Osteocyte (in vitro differentiated cells): ENCODE measurements at regions not wholly inside any gene's neighbourhood (a gene's known extent, or its start where the extent isn't known, plus 50 kb on each side); places are given as distances from the start of the nearest gene placed in this dataset.

Experiments used
- DNase-seq: peaks from one replicate; pipeline ENCODE4 v3.0.0; 2021; ENCODE audit warnings: mixed read lengths; ENCODE audit not compliant: unreplicated experiment; ENCODE audit errors: extremely low spot score
- H3K27ac Mint-ChIP-seq: one replicate; pipeline ENCODE4 v1.8.0; 2021; ENCODE audit warnings: mild to moderate bottlenecking, mixed read lengths; ENCODE audit not compliant: unreplicated experiment
- H3K27me3 Mint-ChIP-seq: one replicate; pipeline ENCODE4 v1.8.0; 2021; ENCODE audit warnings: mixed read lengths; ENCODE audit not compliant: unreplicated experiment
- H3K36me3 Mint-ChIP-seq: one replicate; pipeline ENCODE4 v1.8.0; 2021; ENCODE audit warnings: mixed read lengths; ENCODE audit not compliant: unreplicated experiment
- H3K4me1 Mint-ChIP-seq: one replicate; pipeline ENCODE4 v1.8.0; 2021; ENCODE audit warnings: mixed read lengths; ENCODE audit not compliant: unreplicated experiment
- H3K4me3 Mint-ChIP-seq: one replicate; pipeline ENCODE4 v1.8.0; 2021; ENCODE audit warnings: mild to moderate bottlenecking, moderate library complexity, mixed read lengths; ENCODE audit not compliant: unreplicated experiment
- H3K9me3 Mint-ChIP-seq: one replicate; pipeline ENCODE4 v1.8.0; 2021; ENCODE audit warnings: mixed read lengths; ENCODE audit not compliant: unreplicated experiment
- CTCF ChIP-seq: fragments of 200-600 bp; sonication (generic); IDR thresholded peaks from 2 replicates; pipeline ENCODE4 v1.5.0; 2021; ENCODE audit warnings: antibody characterized with exemption, mild to moderate bottlenecking, moderate library complexity

- no peak for DNase-seq
- Mint-ChIP-seq H3K4me3 (no peak overlapping the region), H3K36me3 (no peaks in the 10 kb centered on the region), H3K27ac (no peak overlapping the region), H3K4me1 (no peaks in the 10 kb centered on the region), H3K27me3 (peaks cover 4% of the 10 kb centered on the region), H3K9me3 (no peaks in the 10 kb centered on the region)
- no peak for TF ChIP-seq CTCF
Observed at GRCh38 chr10:84891631-84892030, 563.2 kb downstream of the CCSER2 start.

- H3K27ac Mint-ChIP-seq = no peak overlapping the region
- no peaks in the 10 kb centered on the region for H3K36me3 Mint-ChIP-seq
- no peaks in the 10 kb centered on the region for H3K4me1 Mint-ChIP-seq
Observed at GRCh38 chr10:84895541-84895940, 567.2 kb downstream of the CCSER2 start.

GRCh38 chr10:84896909-84897308 lies 568.5 kb downstream of the CCSER2 start:
- TF ChIP-seq CTCF = no peak
- no peaks in the 10 kb centered on the region for H3K9me3 Mint-ChIP-seq
- H3K27me3 Mint-ChIP-seq = peaks cover 4% of the 10 kb centered on the region
- no peak overlapping the region for H3K4me3 Mint-ChIP-seq
- H3K4me1 Mint-ChIP-seq = no peaks in the 10 kb centered on the region
- H3K36me3 Mint-ChIP-seq = no peaks in the 10 kb centered on the region
- H3K27ac Mint-ChIP-seq = no peak overlapping the region
- no peak for DNase-seq

More at GRCh38 chr10:84895541-84895940, 567.2 kb downstream of the CCSER2 start:
- H3K4me3 Mint-ChIP-seq = no peak overlapping the region
- TF ChIP-seq CTCF = no peak
- H3K27me3 Mint-ChIP-seq = peaks cover 4% of the 10 kb centered on the region
- DNase-seq = no peak
- no peaks in the 10 kb centered on the region for H3K9me3 Mint-ChIP-seq

GRCh38 chr10:84899268-84899667 lies 570.9 kb downstream of the CCSER2 start:
- H3K27ac Mint-ChIP-seq = no peak overlapping the region
- no peaks in the 10 kb centered on the region for H3K36me3 Mint-ChIP-seq
- no peaks in the 10 kb centered on the region for H3K9me3 Mint-ChIP-seq
- H3K27me3 Mint-ChIP-seq = peaks cover 4% of the 10 kb centered on the region
- TF ChIP-seq CTCF = no peak
- H3K4me1 Mint-ChIP-seq = no peaks in the 10 kb centered on the region
- no peak for DNase-seq
- no peak overlapping the region for H3K4me3 Mint-ChIP-seq

- Mint-ChIP-seq H3K4me3 (no peak overlapping the region), H3K36me3 (no peaks in the 10 kb centered on the region), H3K27me3 (peaks cover 4% of the 10 kb centered on the region), H3K4me1 (no peaks in the 10 kb centered on the region), H3K9me3 (no peaks in the 10 kb centered on the region), H3K27ac (no peak overlapping the region)
- TF ChIP-seq CTCF = no peak
- no peak for DNase-seq
Observed at GRCh38 chr10:84900141-84900540, 571.8 kb downstream of the CCSER2 start.
